Ureter (tissue), 1 donor: ENCODE measurements at regions not wholly inside any gene's neighbourhood (a gene's known extent, or its start where the extent isn't known, plus 50 kb on each side); places are given as distances from the start of the nearest gene placed in this dataset.

Experiments used
- DNase-seq: peaks from one replicate; pipeline ENCODE4 v3.0.0-alpha.2; 2020; ENCODE audit warnings: low spot score
- donor health status: DM: yes; HTN: yes; CAD: no.

GRCh38 chr7:39890411-39890810, 59.6 kb upstream of the CDK13 start:
- no peak for DNase-seq

GRCh38 chr7:39891894-39892293, 58.2 kb upstream of the CDK13 start:
- DNase-seq: no peak

- DNase-seq: no peak
These were observed 57.7 kb upstream of the CDK13 start for GRCh38 chr7:39892361-39892760.

- no peak for DNase-seq
These were observed 55.2 kb upstream of the CDK13 start for GRCh38 chr7:39894904-39895303.

GRCh38 chr7:39896840-39897239, 53.2 kb upstream of the CDK13 start:
- DNase-seq: no peak

- no peak for DNase-seq
These were observed 51.2 kb upstream of the CDK13 start for GRCh38 chr7:39898867-39899266.
